Stomach (tissue), 4 donors: ENCODE measurements at regions not wholly inside any gene's neighbourhood (a gene's known extent, or its start where the extent isn't known, plus 50 kb on each side); places are given as distances from the start of the nearest gene placed in this dataset.

Experiments used
- POLR2AphosphoS5 ChIP-seq, 3 donors: sonication (generic); formaldehyde crosslinking; IDR thresholded peaks; one replicate each; pipeline ENCODE4 v1.6.1; 2016; ENCODE audit warnings: antibody characterized with exemption in 3 of 3
- TF ChIP-seq, protein P1 (sequence below), 7 experiments: fragments of 450-650 bp in 4 of 7; fragments of 200-600 bp in 3 of 7; sonication (generic) in 3 of 7; IDR thresholded peaks; one replicate each; pipeline ENCODE4 v1.5.1; 2016 to 2019; ENCODE audit warnings: antibody characterized with exemption in 7 of 7, control low read depth in 2 of 7, mild to moderate bottlenecking in 1 of 7

- no peak for TF ChIP-seq POLR2AphosphoS5 (IDR thresholded peaks at IDR 0.05)
- TF ChIP-seq, protein P1, sequence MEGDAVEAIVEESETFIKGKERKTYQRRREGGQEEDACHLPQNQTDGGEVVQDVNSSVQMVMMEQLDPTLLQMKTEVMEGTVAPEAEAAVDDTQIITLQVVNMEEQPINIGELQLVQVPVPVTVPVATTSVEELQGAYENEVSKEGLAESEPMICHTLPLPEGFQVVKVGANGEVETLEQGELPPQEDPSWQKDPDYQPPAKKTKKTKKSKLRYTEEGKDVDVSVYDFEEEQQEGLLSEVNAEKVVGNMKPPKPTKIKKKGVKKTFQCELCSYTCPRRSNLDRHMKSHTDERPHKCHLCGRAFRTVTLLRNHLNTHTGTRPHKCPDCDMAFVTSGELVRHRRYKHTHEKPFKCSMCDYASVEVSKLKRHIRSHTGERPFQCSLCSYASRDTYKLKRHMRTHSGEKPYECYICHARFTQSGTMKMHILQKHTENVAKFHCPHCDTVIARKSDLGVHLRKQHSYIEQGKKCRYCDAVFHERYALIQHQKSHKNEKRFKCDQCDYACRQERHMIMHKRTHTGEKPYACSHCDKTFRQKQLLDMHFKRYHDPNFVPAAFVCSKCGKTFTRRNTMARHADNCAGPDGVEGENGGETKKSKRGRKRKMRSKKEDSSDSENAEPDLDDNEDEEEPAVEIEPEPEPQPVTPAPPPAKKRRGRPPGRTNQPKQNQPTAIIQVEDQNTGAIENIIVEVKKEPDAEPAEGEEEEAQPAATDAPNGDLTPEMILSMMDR (IDR thresholded peaks at IDR 0.05): no peak
These were observed 468.0 kb downstream of the EPHA5 start for GRCh38 chr4:65202165-65202852.
